GM19452 (cell line): ENCODE measurements at regions not wholly inside any gene's neighbourhood (a gene's known extent, or its start where the extent isn't known, plus 50 kb on each side); places are given as distances from the start of the nearest gene placed in this dataset.
"Not testable (repeated sequence)": the region's sequence is repeated elsewhere in the genome, so short reads cannot be mapped to it uniquely, and the experiment has no call there.

Experiments
- ATAC-seq: cut with Tn5 transposase; IDR thresholded peaks from one replicate; pipeline ENCODE4 v1.9.1; 2021; ENCODE audit not compliant: unreplicated experiment

DNA sequence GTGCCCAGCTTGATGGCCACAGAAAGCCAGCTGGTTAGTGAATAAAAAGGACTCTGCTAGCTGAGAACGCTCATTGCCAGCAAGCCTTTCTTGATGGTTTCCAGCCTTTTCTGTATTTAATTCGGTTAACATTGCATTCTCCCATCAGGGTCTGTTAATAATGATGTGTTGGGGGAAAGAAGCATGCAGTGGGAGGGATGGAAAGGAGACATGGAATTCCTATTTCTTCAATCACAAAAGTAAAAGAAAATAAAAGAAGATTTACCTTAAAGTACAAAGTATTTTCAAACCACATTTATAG lies 141.9 kb upstream of the RBBP8 start:
- ATAC-seq: no peak

DNA sequence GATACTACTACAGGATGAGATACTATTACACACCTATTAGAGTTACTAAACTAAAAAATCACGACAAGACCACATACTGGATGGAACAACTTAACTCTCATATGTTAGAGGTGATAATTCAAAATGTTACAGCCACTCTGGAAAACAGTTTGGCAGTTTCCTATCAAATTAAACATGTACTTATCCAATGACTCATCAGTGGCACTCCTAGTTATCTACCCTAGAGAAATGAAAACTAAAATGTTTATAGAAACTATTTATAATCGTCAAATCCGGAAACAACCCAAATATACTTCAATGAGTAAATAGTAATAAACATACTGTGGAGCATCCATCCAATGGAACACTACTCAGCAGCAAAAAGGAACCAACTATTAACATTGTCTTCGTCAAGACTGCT lies 137.0 kb upstream of the RBBP8 start:
- no peak for ATAC-seq

DNA sequence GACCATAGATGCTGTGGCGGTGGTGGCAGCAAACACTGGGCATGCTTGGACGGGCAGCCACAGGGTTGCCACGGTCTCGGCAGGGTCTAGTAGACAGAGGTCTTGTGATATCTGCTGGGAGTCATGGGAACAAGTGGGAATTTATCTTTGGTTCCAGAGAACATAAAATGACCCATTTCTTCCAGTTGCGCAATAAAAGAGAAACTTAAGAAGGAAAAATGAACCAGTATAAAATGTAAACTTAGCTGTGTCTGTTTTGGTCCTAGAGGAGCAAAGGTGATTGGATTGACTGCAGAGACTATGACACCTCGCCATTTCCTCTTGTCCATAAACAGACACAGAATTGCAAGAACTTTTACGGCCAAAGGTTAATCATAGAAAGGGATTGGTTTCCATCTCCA lies 132.6 kb upstream of the RBBP8 start:
- ATAC-seq: no peak

DNA sequence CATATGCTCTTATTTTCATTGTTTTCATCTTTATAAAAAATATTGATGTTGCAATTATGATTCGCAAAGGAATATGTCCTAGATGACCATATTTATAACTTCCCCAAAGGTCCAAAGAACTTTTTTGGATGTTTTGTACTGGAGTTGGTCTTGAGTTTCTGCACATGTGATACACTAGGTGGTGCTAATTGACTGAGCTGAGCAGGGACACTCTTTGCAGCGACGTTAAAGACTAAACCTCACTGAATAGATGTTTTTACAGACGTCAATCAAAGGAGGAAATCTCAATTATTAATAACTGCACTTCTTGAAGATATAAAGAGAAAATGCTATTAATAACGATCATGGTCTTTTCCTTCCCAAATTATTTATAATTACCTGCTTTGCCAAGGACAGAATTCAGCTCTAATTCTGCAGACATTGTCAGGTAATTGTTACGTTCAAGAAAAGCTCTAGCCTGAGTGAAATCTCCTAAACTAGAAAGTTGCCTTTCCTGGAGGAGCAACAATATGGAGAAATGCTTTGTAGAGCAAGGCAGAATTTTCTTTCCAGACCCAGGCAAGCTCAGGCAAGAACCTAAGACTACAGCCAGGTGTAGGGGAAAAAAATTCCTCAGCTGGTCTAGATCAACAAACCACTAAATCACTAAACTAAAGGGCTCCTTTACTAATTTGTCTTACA lies 119.3 kb upstream of the RBBP8 start:
- ATAC-seq: no peak

DNA sequence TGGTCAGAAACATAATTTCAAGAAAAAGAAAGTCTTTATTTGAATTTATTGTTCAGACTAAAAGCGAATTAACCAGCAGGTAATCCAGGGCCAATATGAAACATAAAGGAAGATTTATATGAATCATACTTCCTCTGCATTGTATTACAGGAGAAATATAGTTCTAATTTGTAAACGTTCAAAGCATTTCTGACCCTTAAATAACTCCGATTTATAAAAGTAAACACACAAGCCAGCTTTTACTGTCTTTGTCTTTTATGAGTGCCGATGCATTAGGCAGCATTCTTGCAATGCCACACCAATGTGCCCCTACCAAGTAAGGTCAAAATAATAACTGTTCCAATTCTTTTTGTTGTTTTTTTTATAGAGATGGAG lies 118.8 kb upstream of the RBBP8 start:
- ATAC-seq: no peak

DNA sequence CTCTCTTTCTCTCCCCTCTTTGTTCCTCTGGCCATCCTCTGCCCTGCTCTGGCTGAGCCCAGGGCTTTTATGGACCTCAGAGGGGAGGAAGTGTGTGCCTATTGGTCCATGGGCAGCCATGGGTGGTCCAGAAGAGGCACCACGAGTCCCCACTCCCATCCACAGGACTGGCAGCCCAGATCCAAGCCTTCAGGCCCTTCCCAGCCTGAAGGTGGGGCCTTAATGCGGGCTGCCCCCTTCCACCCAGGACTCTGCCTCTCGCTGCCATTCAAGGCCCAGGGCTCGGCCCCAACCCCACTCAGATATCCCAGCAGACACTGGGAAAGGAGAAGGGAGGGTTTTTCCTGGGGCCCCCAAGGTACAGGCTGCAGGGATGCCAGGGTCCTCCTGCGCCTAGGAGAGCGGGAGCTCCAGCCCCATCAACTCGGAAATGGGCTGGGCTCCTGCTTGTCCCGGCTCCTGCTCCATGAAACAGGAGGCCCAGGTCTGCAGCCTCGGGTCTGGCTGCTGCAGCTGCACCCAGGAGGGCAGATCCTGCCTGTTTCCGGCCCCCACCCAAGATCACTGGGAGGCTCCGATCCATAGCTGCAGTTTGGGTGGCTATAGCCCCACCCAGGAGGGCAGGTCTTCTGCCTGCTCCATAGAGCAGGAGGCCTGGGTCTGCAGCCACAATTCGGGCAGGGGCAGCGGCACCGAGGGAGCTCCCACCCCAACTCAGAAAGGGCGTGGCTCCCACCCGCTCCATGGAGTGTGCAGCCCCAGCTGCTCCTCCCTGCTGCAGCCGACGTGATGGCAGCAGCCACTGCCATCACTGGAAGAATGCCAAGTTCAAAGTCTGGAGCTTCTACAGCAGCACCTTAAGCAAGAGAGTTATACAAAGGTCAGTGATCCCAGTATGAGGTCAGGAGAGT lies 116.6 kb upstream of the RBBP8 start:
- no peak for ATAC-seq

DNA sequence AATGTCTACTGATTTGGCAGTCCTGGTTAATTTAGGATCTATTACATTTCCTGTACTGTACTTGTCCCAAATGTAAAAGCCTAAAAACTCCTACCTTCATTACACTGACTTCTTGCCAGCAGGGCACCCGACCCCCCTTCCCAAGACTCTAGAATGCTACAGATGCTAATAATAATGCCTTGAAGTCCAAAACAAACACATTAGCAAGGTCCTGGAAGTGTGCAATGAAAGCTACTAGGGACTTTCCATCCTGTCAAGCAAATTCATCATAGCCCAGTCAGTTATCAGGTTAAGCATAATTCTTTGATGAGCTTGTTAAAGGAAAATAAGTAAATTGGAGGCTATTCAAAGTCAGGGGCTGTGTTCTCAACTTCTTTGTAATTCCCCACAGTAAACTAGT lies 115.3 kb upstream of the RBBP8 start:
- ATAC-seq: no peak

DNA sequence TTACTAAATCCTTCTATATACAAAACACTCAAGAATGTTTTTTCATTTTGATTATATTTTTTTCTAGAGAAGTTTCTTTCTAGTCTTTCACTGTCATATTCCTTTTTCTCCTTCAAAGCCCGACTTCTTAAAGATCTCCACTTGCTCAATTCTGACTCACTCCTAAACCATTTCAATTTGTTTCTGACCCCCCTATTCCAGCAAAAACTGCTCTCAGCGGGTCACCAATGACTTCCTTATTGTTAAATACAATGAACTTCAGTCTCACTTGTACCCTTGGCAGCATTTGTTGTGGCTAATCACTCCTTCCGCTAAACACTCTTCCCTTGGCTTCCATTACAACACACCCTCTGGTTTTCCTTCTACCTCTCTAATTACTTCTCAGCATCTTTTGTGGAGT lies 111.1 kb upstream of the RBBP8 start:
- ATAC-seq: no peak

DNA sequence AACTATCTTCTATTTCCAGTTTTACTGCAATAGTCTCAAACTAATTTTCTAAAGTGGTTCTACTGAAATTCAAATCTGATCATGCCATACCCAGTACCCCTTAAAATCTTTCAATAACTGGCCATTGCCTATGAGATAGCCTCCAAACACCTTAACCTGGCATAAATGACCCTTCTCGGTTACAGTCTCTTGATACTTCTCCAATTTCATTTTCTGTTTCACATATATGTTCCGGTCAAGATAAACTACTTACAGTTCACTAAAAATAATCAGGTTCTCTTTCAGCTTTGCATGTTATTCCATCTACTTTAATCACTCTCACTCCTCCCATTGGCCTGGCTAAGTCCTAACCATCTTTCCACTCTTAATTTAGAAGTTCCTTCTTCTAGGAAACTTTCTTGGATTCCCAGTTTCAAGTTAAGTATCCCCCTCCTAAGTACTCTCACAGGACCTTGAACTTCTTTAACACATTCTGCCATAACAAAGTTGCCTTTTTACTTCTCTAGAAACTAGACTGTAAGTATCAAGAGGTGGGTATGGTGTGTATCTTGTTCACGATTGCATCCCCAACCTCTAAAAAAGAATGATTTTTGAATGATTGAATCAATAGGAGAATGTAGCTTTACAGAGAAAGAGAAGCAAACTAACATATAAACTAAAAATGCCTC lies 110.2 kb upstream of the RBBP8 start:
- ATAC-seq: peak; percentile 92

DNA sequence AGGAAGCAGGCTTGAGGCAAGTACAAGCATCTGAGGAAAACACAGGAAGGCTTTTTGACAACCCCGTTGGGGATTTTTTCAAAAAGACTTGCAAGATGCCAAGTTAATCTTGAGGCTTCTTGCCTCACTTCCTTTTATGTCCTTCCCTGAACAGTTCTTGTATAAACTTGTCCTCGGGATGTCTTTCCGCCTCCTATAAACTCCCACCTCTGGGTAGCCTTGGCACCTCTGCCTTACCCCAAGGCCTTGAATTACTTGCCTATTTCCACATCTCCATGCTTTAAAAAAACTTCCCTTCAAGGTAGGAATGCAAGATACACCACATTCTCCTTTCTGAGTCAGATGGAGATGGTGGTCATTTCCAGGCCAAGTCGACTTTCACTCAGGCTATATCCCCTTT lies 106.4 kb upstream of the RBBP8 start:
- ATAC-seq: no peak

DNA sequence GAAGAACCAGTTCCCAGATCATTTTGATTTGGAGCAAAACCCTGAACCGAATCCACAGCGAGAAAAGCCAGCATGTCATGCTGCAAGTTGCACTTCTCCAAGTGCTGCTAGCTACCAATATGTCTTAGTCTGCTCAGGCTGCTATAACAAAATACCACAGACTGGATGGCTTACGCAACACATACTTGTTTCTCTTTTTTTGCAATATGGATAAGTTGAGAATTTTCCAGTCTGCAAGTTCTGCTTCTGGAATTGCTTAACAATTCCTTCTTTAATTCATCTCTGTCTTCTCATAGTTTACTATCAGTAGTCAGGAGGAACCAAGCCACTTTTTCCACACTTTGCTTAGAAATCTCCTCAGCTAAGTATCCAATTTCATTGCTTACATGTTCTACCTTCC lies 105.9 kb upstream of the RBBP8 start:
- no peak for ATAC-seq

DNA sequence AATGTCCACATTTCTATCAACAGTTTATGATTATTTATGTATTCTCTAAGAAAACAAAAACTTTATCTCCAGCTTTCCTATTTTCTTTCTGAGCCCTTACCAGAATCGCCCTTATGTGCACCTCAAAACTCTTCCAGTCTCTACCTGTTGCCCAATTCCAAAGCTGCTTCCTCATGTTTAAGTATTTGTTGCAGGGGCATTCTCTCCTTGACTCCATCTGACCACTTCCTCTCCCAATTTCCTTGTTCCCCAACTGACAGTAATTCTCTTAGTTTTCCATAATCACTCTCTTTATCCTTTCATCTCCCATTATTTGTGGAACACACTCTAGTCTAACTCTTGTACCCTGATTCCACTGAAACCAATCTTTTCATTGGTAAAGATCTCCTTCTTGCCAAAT lies 105.4 kb upstream of the RBBP8 start:
- ATAC-seq: no peak

DNA sequence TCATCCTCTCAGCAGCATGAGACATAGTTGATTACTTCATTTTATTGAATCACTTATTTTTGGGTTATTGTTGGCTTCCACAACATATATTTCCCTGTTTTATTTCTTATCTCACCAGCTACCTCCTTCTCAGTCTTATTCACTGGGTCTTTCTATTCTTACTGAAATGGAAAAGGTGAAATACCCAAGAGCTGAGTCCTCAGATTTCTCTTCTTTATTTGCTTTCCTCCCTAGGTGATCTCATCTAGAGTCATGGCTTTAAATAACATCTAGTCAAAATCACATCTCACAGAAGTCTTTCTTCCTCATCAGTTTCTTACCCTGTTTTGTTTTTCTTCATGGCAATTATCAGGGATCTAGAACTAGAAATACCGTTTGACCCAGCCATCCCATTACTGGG lies 105.0 kb upstream of the RBBP8 start:
- no peak for ATAC-seq

DNA sequence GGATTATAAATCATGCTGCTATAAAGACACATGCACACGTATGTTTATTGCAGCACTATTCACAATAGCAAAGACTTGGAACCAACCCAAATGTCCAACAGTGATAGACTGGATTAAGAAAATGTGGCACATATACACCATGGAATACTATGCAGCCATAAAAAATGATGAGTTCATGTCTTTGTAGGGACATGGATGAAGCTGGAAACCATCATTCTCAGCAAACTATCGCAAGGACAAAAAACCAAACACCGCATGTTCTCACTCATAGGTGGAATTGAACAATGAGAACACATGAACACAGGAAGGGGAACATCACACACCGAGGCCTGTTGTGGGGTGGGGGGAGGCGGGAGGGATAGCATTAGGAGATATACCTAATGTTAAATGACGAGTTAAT lies 104.5 kb upstream of the RBBP8 start:
- not testable (repeated sequence) for ATAC-seq

DNA sequence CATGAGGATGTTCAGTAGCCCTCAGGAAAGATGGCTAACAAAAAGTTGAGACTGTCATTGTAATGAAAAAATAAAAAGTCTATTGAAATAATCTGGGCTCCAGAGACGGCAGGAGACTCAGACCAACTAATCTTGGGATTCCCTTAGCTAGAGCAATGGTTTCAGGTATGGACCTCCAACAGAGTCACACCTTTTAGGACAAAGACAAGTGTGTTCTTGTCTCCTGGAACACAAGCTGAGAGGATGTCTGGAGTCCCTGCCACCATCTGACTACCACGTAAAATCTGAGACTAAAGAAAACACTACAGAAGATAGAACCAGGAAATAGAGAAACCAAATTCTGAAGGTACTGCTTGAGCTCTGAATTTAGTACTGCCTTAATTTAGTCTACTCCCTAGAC lies 103.3 kb upstream of the RBBP8 start:
- no peak for ATAC-seq

DNA sequence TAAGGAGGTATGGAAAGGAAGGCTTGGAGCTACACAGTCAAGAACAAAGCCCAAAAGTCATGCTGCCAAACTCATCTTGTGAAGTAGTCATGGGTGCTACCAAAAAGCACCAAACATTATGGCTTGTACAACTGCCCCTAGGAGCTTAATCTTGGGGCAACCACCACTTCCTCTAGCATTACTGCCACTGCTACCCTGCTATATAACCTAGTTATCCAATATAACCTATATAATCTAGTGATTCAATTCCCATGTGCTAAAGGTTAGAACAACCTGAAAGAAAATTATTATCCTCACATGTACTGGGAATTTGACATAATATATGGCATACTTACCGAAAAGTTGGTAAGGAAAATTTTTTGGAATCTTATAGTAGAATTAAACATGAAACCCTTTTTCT lies 102.6 kb upstream of the RBBP8 start:
- no peak for ATAC-seq

DNA sequence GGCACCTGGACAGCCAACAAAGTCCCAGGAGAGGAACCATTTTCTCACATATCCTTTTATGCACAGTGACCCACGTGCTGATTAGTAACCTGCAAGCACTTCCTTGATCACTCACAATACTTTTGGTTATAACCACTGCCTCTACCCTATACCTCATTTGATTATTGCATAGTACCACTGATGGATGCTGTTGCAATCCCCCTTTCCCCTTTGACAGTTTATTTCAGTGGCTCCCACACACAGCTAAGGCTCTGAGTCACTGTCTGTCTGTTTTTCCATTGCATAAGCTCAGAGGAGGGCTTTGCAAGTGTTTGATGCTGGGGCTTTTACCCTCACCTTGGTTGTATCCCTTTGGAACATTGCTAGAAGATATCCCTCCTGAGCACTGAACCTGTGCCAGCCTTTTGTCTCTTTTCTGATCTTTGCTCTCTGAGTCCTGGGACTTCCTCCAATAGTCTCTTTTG lies 101.7 kb upstream of the RBBP8 start:
- ATAC-seq: no peak

DNA sequence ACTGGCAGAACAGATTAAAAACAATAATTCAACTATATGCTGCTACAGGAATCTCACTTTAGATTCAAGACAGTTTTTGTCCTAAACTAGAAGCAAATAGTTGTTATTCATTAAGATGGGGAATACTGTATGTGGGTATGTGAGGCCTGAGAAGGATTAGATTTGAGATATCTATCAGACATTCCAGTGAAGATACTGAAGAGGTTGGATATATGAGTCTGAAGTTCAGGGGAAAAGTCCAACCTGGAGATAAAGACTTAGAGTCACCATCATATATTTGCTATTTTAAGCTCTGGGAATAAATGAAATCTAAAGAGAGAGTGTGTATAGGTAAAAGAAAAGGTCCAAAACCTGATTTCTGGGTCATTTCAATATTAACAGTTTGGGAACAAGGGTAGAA lies 96.2 kb upstream of the RBBP8 start:
- no peak for ATAC-seq

DNA sequence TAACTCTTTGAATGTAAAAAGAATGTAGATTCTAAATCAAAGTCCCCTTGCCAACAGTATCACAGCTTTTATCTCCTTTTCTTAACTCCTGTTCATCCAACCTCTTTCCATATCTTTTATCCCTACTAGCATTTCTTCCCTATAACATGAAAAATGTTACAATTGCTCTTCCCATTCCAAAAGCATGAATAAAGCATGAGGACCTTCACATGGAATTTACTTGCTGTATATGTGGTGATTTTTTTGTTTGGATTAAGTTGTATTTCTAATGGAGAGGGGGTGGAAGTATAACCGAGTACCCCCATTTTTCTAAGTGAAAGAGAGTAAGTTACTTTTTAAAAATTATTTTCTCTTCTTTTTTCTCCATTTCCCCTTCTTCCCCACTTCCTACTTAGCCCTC lies 94.9 kb upstream of the RBBP8 start:
- no peak for ATAC-seq

DNA sequence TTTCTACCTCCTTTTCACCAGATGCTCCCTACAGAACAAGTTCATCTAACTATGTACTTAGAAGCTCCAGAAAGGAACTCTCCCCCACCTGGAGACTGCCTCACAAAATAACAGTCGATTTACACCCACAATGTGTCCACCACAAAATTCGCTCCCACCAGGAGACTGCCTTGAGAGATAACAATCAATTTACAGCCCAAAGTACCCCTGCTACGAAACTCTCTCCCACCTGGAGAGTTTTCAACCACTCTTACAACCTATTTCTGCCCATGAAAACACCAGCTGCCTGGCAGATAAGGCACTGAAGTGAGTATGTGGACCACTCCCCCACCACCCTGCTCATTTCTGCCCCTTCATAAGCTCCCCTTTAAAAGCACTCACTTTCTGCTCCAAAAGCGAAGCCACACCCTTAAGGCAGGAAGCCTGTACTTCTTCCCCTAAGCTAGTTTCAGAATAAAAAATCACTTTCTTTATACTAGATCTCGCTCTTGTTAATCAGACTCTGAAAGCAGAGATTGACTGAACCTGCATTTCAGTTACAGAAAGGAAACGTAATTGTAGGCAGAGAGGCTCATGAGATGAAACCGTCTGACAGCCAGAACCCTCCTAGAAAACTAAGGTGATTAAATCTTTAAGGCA lies 94.4 kb upstream of the RBBP8 start:
- no peak for ATAC-seq

DNA sequence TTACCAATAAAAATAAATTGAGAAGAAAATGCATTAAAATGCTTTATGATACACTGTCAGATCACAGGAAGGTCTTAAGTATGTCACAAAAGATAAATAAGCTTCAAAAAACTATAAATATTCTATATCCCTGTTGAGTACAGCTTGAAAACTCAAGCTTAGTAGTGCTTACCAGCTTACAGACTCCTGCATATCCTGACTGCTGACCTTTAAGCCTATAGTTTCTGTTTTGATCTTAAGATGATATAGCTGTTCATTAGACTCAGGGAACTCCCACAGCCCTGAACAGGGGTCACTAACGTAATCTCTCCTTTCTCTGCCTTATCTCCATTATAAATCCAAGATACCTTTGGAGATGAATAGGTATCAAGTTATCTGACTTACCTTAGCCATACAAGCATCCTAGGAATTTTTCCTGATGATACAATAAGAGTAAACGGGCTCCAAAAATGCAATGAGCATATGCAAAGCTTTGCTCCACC lies 93.7 kb upstream of the RBBP8 start:
- no peak for ATAC-seq
